ENCODE measurements at regions not wholly inside any gene's neighbourhood (a gene's known extent, or its start where the extent isn't known, plus 50 kb on each side); places are given as distances from the start of the nearest gene placed in this dataset.

GRCh38 chr2:241985986-241986329, 116.4 kb downstream of the RTP5 start:
- no TSS peak for BruUV-seq (replicated peaks)

More at GRCh38 chr2:241985986-241986329, 116.4 kb downstream of the RTP5 start:
- TF ChIP-seq NRF1 (conservative IDR thresholded peaks at IDR 0.05; ENCODE audit: low read depth, low read length), result no peak
- no peak for TF ChIP-seq POLR2AphosphoS5 (IDR thresholded peaks at IDR 0.05; ENCODE audit: low read length)
- no peak for TF ChIP-seq SP1 (IDR thresholded peaks at IDR 0.05; ENCODE audit: low read depth, low read length)
- no peak for TF ChIP-seq NFIC (IDR thresholded peaks at IDR 0.05; ENCODE audit: low read depth, low read length)
- no peak for TF ChIP-seq ATF2 (IDR thresholded peaks at IDR 0.05; ENCODE audit: low read length)
- TF ChIP-seq KAT2A (conservative IDR thresholded peaks at IDR 0.05; ENCODE audit: control insufficient read depth, low read depth, low read length), result no peak
- no peaks in the 10 kb centered on the region for H3K79me2 ChIP-seq (ENCODE audit: control insufficient read depth, insufficient read depth, low read length)
- DNase-seq (ENCODE audit: low read depth, low spot score), result no peak
- no peak overlapping the region for H2AFZ ChIP-seq (ENCODE audit: control insufficient read depth, low read depth, low read length)
- no peaks in the 10 kb centered on the region for H4K20me1 ChIP-seq (ENCODE audit: control insufficient read depth, insufficient read depth)
- H3K27me3 ChIP-seq (replicated peaks in 1 of 2; ENCODE audit: control insufficient read depth in 2 of 2, insufficient read depth in 2 of 2, low read length in 1 of 2), result no peaks in the 10 kb centered on the region
- CTCF ChIA-PET, result interaction anchor here (1.0 kb wide), 1 partner anchor 20 kb away, joined by 3 read pairs; no protein-coding TSS in a partner anchor
- no peaks in the 10 kb centered on the region for H3K4me1 ChIP-seq (ENCODE audit: control insufficient read depth, insufficient read depth, low read length)
- H3K9ac ChIP-seq (ENCODE audit: control insufficient read depth, insufficient read depth, low read length), result no peak overlapping the region
- in situ Hi-C loops (cut with MboI), result no loop called here
- no peak for FAIRE-seq
- no peak overlapping the region for H3K4me3 ChIP-seq
- RAD21 ChIA-PET (ENCODE audit: unreplicated experiment), result no interaction called here
- intact Hi-C loops (cut with micrococcal nuclease; ENCODE audit: unreplicated experiment), result no loop called here
- POLR2A ChIA-PET, result no interaction called here
- SMC1A ChIA-PET (ENCODE audit: uncharacterized antibody, unreplicated experiment), result no interaction called here
- WGBS (ENCODE audit: insufficient coverage, insufficient replicate concordance, low lambda C conversion rate, missing lambda C conversion rate), result 82% methylated on average over 5 of the region's 5 CpGs
- H3K27ac ChIP-seq (ENCODE audit: control insufficient read depth, insufficient read depth), result no peak overlapping the region
- no peak for ATAC-seq
- H3K9me3 ChIP-seq (replicated peaks; ENCODE audit: control insufficient read depth, insufficient read depth, low read length), result no peaks in the 10 kb centered on the region; the same call in 2 of the 3 replicates
- no peak overlapping the region for H3K4me2 ChIP-seq (ENCODE audit: control insufficient read depth, insufficient read depth)
- H3K36me3 ChIP-seq (ENCODE audit: control insufficient read depth in 2 of 2, insufficient read depth in 2 of 2, low read length in 1 of 2), result no peaks in the 10 kb centered on the region
